Karpas-422 (cell line): ENCODE measurements at regions not wholly inside any gene's neighbourhood (a gene's known extent, or its start where the extent isn't known, plus 50 kb on each side); places are given as distances from the start of the nearest gene placed in this dataset.

Experiments
- DNase-seq: peaks from one replicate; pipeline ENCODE4 v3.0.0-alpha.2; 2015
- H2AFZ ChIP-seq: fragments of 200-600 bp; sonication (generic); 2 replicates; pipeline ENCODE4 v1.6.1; 2014; ENCODE audit warnings: antibody characterized with exemption, low read length, mixed read lengths
- H3K27ac ChIP-seq: fragments of 200-600 bp; sonication (generic); 2 replicates; pipeline ENCODE4 v1.5.1; 2014; ENCODE audit warnings: mild to moderate bottlenecking, low read length, moderate library complexity
- H3K27me3 ChIP-seq: fragments of 200-600 bp; sonication (generic); 2 replicates; pipeline ENCODE4 v1.6.1; 2014; ENCODE audit warnings: low read length, mixed read lengths
- H3K36me3 ChIP-seq: fragments of 200-600 bp; sonication (generic); 2 replicates; pipeline ENCODE4 v1.6.1; 2014; ENCODE audit warnings: low read length, mixed read lengths; ENCODE audit not compliant: insufficient read depth
- H3K4me1 ChIP-seq: fragments of 200-600 bp; sonication (generic); 2 replicates; pipeline ENCODE4 v1.6.1; 2014; ENCODE audit warnings: mild to moderate bottlenecking, low read length, mixed read lengths
- H3K4me2 ChIP-seq: fragments of 200-600 bp; sonication (generic); 2 replicates; pipeline ENCODE4 v1.6.1; 2014; ENCODE audit warnings: low read length, low read depth, mild to moderate bottlenecking; ENCODE audit not compliant: poor library complexity, severe bottlenecking
- H3K4me3 ChIP-seq: fragments of 200-600 bp; sonication (generic); 2 replicates; pipeline ENCODE4 v1.5.1; 2014; ENCODE audit warnings: mild to moderate bottlenecking, antibody characterized with exemption, low read length, mixed read lengths
- H3K79me2 ChIP-seq: fragments of 200-600 bp; sonication (generic); 2 replicates; pipeline ENCODE4 v1.6.1; 2014; ENCODE audit warnings: mild to moderate bottlenecking, low read length, mixed read lengths
- H3K9ac ChIP-seq: fragments of 200-600 bp; sonication (generic); 2 replicates; pipeline ENCODE4 v1.6.0; 2014; ENCODE audit warnings: low read length
- H3K9me2 ChIP-seq: fragments of 200-600 bp; sonication (generic), shearing (Covaris generic); replicated peaks from 2 replicates; pipeline ENCODE4 v1.6.0; 2014; ENCODE audit warnings: mild to moderate bottlenecking, low read length, moderate library complexity; ENCODE audit not compliant: insufficient read depth
- H3K9me3 ChIP-seq: fragments of 300-700, 200-600 bp; sonication (generic); 2 replicates; pipeline ENCODE4 v1.6.1; 2014; ENCODE audit warnings: low read length, mixed read lengths
- H4K20me1 ChIP-seq: fragments of 200-600 bp; sonication (generic); 2 replicates; pipeline ENCODE4 v1.6.1; 2014; ENCODE audit warnings: mild to moderate bottlenecking, antibody characterized with exemption, low read length, low read depth; ENCODE audit not compliant: insufficient read depth

- Histone ChIP-seq H4K20me1 (no peaks in the 10 kb centered on the region), H3K9ac (no peak overlapping the region), H3K79me2 (no peaks in the 10 kb centered on the region), H2AFZ (no peak overlapping the region), H3K4me1 (no peaks in the 10 kb centered on the region), H3K9me2 (no peaks in the 10 kb centered on the region), H3K27me3 (no peaks in the 10 kb centered on the region), H3K36me3 (no peaks in the 10 kb centered on the region), H3K4me3 (no peak overlapping the region), H3K4me2 (no peak overlapping the region), H3K27ac (no peak overlapping the region), H3K9me3 (peaks cover 13% of the 10 kb centered on the region)
- DNase-seq = no peak
Observed at GRCh38 chr7:22651534-22652243, 75.3 kb upstream of the IL6 start.

DNA sequence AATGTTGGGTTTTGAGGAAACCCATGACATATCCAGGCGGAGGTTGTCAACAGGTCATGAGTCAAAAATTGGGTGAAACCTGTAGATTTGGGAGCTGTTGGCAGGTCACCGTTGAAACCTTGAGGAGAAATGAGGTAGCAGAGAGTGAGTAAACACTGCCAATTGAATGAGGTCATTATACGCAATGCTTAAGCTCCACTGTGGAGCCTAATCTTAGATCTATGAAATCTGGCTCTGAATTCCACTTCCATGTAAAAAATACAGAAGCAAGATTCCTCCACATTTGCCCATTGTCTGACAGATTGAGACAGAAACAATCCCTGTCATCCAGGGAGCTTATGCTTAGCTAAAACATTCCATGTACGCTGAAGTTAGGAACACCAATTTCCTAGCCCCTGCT is 76.0 kb upstream of the IL6 start:
- H3K9me3 ChIP-seq = peaks cover 19% of the 10 kb centered on the region
- H3K4me2 ChIP-seq = no peak overlapping the region
- no peak for DNase-seq
- H3K9me2 ChIP-seq = no peaks in the 10 kb centered on the region
- H3K4me1 ChIP-seq = no peaks in the 10 kb centered on the region
- no peak overlapping the region for H3K4me3 ChIP-seq
- H3K36me3 ChIP-seq = no peaks in the 10 kb centered on the region
- H3K27me3 ChIP-seq = no peaks in the 10 kb centered on the region
- no peaks in the 10 kb centered on the region for H3K79me2 ChIP-seq
- H3K9ac ChIP-seq = no peak overlapping the region
- no peaks in the 10 kb centered on the region for H4K20me1 ChIP-seq
- H3K27ac ChIP-seq = no peak overlapping the region
- no peak overlapping the region for H2AFZ ChIP-seq

- no peak overlapping the region for H2AFZ ChIP-seq
- no peak overlapping the region for H3K4me2 ChIP-seq
- no peaks in the 10 kb centered on the region for H3K4me1 ChIP-seq
- peaks cover 28% of the 10 kb centered on the region for H3K9me3 ChIP-seq
- no peaks in the 10 kb centered on the region for H3K27me3 ChIP-seq
- no peaks in the 10 kb centered on the region for H4K20me1 ChIP-seq
- no peaks in the 10 kb centered on the region for H3K36me3 ChIP-seq
- H3K4me3 ChIP-seq = no peak overlapping the region
- DNase-seq = no peak
- no peak overlapping the region for H3K27ac ChIP-seq
- no peak overlapping the region for H3K9ac ChIP-seq
- H3K9me2 ChIP-seq = no peaks in the 10 kb centered on the region
- no peaks in the 10 kb centered on the region for H3K79me2 ChIP-seq
Observed at GRCh38 chr7:22649686-22650085, 77.3 kb upstream of the IL6 start.

- Histone ChIP-seq H3K4me2 (no peak overlapping the region), H4K20me1 (no peaks in the 10 kb centered on the region), H3K9ac (no peak overlapping the region), H3K4me3 (no peak overlapping the region), H3K36me3 (no peaks in the 10 kb centered on the region), H3K79me2 (no peaks in the 10 kb centered on the region), H3K27me3 (no peaks in the 10 kb centered on the region), H3K9me2 (no peaks in the 10 kb centered on the region), H3K9me3 (peaks cover 32% of the 10 kb centered on the region), H3K27ac (no peak overlapping the region), H3K4me1 (no peaks in the 10 kb centered on the region), H2AFZ (no peak overlapping the region)
- no peak for DNase-seq
Observed at GRCh38 chr7:22647451-22648257, 79.3 kb upstream of the IL6 start.

GRCh38 chr7:22645418-22646181 is 81.4 kb upstream of the IL6 start:
- Histone ChIP-seq H3K4me3 (no peak overlapping the region), H3K9me3 (peaks cover 36% of the 10 kb centered on the region), H3K4me2 (no peak overlapping the region), H3K36me3 (no peaks in the 10 kb centered on the region), H3K9me2 (no peaks in the 10 kb centered on the region), H4K20me1 (no peaks in the 10 kb centered on the region), H3K27me3 (no peaks in the 10 kb centered on the region), H3K4me1 (no peaks in the 10 kb centered on the region), H3K9ac (no peak overlapping the region), H3K27ac (no peak overlapping the region), H2AFZ (no peak overlapping the region), H3K79me2 (no peaks in the 10 kb centered on the region)
- no peak for DNase-seq

DNA sequence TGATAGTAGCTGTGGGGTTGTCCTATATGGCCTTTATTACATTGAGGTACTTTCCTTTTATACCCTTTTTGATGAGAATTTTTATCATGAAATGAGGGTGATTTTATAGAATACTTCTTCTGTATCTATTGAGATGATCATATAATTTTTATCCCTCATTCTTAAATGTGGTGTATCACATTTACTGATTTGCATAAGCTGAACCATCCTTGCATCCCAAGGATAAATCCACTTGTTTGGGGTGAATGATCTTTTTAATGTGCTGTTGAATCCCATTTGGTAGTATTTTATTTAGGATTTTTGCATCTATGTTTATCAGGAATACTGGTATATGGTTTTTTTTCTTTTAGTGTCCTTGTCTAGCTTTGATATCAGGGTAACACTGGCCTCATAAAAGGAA is 84.5 kb upstream of the IL6 start:
- no peak for DNase-seq
- Histone ChIP-seq H3K4me1 (no peaks in the 10 kb centered on the region), H3K79me2 (no peaks in the 10 kb centered on the region), H3K36me3 (no peaks in the 10 kb centered on the region), H4K20me1 (no peaks in the 10 kb centered on the region), H3K27ac (no peak overlapping the region), H3K9me3 (peaks cover 26% of the 10 kb centered on the region), H3K4me3 (no peak overlapping the region), H3K27me3 (no peaks in the 10 kb centered on the region), H3K4me2 (no peak overlapping the region), H2AFZ (no peak overlapping the region), H3K9ac (no peak overlapping the region), H3K9me2 (no peaks in the 10 kb centered on the region)

DNA sequence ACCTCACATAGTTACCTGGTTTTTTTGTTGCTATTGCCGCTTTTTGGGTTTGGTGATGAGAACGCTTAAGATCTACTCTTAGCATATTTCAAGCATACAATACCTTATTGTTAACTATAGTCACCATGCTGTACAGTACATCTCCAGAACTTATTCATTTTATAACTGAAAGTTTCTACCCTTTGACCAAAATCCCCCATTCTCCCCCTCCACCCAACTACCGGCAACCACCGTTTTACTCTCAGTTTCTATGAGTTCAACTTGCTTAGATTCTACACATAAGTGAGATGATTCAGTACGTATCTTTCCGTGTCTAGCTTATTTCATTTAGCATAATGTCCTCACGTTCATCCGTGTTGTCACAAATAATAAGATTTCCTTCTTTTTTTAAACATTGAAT is 86.7 kb upstream of the IL6 start:
- no peak overlapping the region for H3K4me3 ChIP-seq
- DNase-seq = no peak

DNA sequence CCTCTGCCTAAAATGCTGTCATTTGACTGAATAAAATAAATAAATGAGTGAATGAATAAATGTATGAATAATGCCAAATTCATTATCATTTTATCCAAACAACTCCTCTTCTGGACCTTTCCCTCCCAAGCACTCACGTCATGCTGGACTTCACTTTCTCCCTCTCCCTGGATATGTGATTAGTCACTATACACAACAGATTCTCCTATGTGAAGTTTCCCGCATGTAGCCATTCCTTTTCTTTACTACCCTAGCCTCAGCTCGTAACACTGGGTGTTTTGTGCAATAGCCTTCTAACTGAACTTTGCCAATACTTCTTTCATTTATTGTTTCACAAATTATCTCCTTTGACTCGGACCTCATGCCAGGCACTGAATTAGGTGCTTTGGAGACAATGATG is 87.6 kb upstream of the IL6 start:
- Histone ChIP-seq H3K9me3 (peaks cover 8% of the 10 kb centered on the region), H3K36me3 (no peaks in the 10 kb centered on the region), H4K20me1 (no peaks in the 10 kb centered on the region), H3K27ac (no peak overlapping the region), H3K79me2 (no peaks in the 10 kb centered on the region), H3K9me2 (no peaks in the 10 kb centered on the region), H3K4me2 (no peak overlapping the region), H2AFZ (no peak overlapping the region), H3K4me1 (no peaks in the 10 kb centered on the region), H3K4me3 (no peak overlapping the region), H3K9ac (no peak overlapping the region), H3K27me3 (no peaks in the 10 kb centered on the region)
- no peak for DNase-seq

More for the DNA sequence above, 86.7 kb upstream of the IL6 start:
- no peak overlapping the region for H3K4me2 ChIP-seq
- H3K9me3 ChIP-seq = peaks cover 9% of the 10 kb centered on the region
- no peak overlapping the region for H3K27ac ChIP-seq
- H3K79me2 ChIP-seq = no peaks in the 10 kb centered on the region
- H3K36me3 ChIP-seq = no peaks in the 10 kb centered on the region
- no peaks in the 10 kb centered on the region for H4K20me1 ChIP-seq
- no peaks in the 10 kb centered on the region for H3K9me2 ChIP-seq
- no peak overlapping the region for H2AFZ ChIP-seq
- no peaks in the 10 kb centered on the region for H3K27me3 ChIP-seq
- no peaks in the 10 kb centered on the region for H3K4me1 ChIP-seq
- H3K9ac ChIP-seq = no peak overlapping the region
